A673 (cell line): ENCODE measurements at regions not wholly inside any gene's neighbourhood (a gene's known extent, or its start where the extent isn't known, plus 50 kb on each side); places are given as distances from the start of the nearest gene placed in this dataset.

Source experiments
- BruUV-seq: library from RNA; stranded (reverse); fragments of 400-500 nt; replicated peaks from 2 replicates; lab custom pipeline; 2021; lab: Mats Ljungman, UMichigan
- CTCF ChIA-PET: fragments of 300-600 bp; sonication (Branson Sonifier 250); formaldehyde crosslinking; loops from one replicate; lab custom pipeline; 2022; ENCODE audit warnings: antibody characterized with exemption; lab: Charles Lee
- POLR2A ChIA-PET: fragments of 300-600 bp; sonication (Branson Sonifier 250); formaldehyde crosslinking; loops from one replicate; lab custom pipeline; 2022; ENCODE audit warnings: antibody characterized with exemption; ENCODE audit not compliant: low non-redundant PET; lab: Charles Lee
- DNase-seq: peaks from one replicate; pipeline ENCODE4 v3.0.0-alpha.2; 2015; ENCODE audit warnings: low spot score
- H3K27ac ChIP-seq: fragments of 200-600 bp; sonication (generic); 2 replicates; pipeline ENCODE4 v1.5.1; 2016; ENCODE audit warnings: mixed run types, low read depth, mild to moderate bottlenecking, mixed read lengths, antibody characterized with exemption, low read length; ENCODE audit not compliant: poor library complexity, severe bottlenecking
- H3K27me3 ChIP-seq: fragments of 200-600 bp; sonication (generic); replicated peaks from 2 replicates; pipeline ENCODE4 v1.6.1; 2017; ENCODE audit warnings: mixed run types, low read depth, mild to moderate bottlenecking, mixed read lengths, antibody characterized with exemption, low read length; ENCODE audit not compliant: insufficient read depth, poor library complexity
- H3K36me3 ChIP-seq: fragments of 200-600 bp; sonication (generic); 2 replicates; pipeline ENCODE4 v1.6.1; 2016; ENCODE audit warnings: mixed run types, mild to moderate bottlenecking, mixed read lengths, antibody characterized with exemption, low read length; ENCODE audit not compliant: insufficient read depth, poor library complexity, severe bottlenecking
- H3K4me1 ChIP-seq: fragments of 200-600 bp; sonication (generic); 2 replicates; pipeline ENCODE4 v1.6.1; 2017; ENCODE audit warnings: mixed run types, mild to moderate bottlenecking, mixed read lengths, antibody characterized with exemption, low read length; ENCODE audit not compliant: insufficient read depth, poor library complexity, severe bottlenecking
- H3K4me3 ChIP-seq: fragments of 200-600 bp; sonication (generic); 2 replicates; pipeline ENCODE4 v1.5.1; 2016; ENCODE audit warnings: low read depth, mixed run types, mild to moderate bottlenecking, mixed read lengths, low read length; ENCODE audit not compliant: poor library complexity, severe bottlenecking
- H3K9me3 ChIP-seq: fragments of 200-600 bp; sonication (generic); 2 replicates; pipeline ENCODE4 v1.6.1; 2016; ENCODE audit warnings: mixed run types, low read depth, mild to moderate bottlenecking, mixed read lengths, antibody characterized with exemption, low read length; ENCODE audit not compliant: poor library complexity, severe bottlenecking
- EZH2 ChIP-seq: fragments of 200-600 bp; sonication (generic); IDR thresholded peaks from 2 replicates; pipeline ENCODE4 v1.6.1; 2017; ENCODE audit warnings: borderline replicate concordance, low read depth, mild to moderate bottlenecking, mixed read lengths, antibody characterized with exemption, low read length; ENCODE audit not compliant: poor library complexity, severe bottlenecking
- intact Hi-C: fragments of 100-400 bp; cut with micrococcal nuclease; formaldehyde crosslinking; loops from one replicate; pipeline ENCODE4 v1.10.0; 2022; ENCODE audit not compliant: unreplicated experiment
- TF ChIP-seq, protein P1 (sequence below): fragments of 300-800, 200-600 bp; sonication (generic); conservative IDR thresholded peaks from 2 replicates; pipeline ENCODE4 v1.5.1; 2017; ENCODE audit warnings: low read depth, mild to moderate bottlenecking, antibody characterized with exemption, low read length, moderate library complexity, mixed read lengths

DNA sequence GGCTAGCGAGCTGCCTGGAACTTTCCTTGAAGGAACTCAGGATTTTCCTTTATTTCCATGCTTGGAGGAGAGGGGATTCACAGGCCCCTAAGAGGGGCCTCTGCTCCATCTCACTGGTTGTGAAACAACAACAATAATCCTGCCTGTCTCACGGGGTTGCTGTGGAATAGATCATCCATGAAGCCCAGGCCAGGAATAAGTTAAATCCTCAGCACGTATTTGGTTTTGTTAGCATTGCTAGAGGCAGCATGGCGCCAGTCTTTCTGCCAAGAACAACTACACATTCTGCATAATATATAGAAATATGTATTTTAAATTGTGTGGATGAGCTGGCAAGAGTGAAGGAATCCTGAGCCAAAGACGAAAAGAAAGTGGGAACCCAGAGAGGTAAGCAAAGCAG lies 80.8 kb upstream of the L3MBTL4 start:
- no peak for TF ChIP-seq EZH2
- ChIA-PET POLR2A (no interaction called here), CTCF (no interaction called here)

DNA sequence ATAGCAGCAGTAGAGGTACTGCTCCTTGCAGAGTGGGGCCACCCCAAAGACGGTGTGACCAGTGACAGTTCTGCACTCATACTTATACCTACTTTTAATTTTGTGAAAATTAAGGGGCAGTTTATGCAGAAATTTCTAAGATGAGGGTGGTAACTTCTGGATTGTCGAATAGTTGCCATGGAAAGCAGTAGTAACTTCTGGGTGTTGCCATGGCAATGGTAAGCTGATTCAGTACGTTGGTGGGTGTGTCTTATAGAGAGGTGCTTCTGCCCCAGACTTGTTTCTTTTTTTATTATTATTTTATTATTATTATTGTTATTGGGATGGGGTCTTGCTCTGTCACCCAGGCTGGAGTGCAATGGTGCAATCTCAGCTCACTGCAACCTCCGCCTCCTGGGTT lies 82.8 kb upstream of the L3MBTL4 start:
- no peak overlapping the region for H3K27ac ChIP-seq
- no peaks in the 10 kb centered on the region for H3K4me1 ChIP-seq
- no peak overlapping the region for H3K4me3 ChIP-seq
- no peaks in the 10 kb centered on the region for H3K36me3 ChIP-seq
- ChIA-PET CTCF (no interaction called here), POLR2A (no interaction called here)
- no peaks in the 10 kb centered on the region for H3K27me3 ChIP-seq
- intact Hi-C loops = no loop called here
- H3K9me3 ChIP-seq = peaks cover 23% of the 10 kb centered on the region
- TF ChIP-seq EZH2 = no peak
- TF ChIP-seq, protein P1, sequence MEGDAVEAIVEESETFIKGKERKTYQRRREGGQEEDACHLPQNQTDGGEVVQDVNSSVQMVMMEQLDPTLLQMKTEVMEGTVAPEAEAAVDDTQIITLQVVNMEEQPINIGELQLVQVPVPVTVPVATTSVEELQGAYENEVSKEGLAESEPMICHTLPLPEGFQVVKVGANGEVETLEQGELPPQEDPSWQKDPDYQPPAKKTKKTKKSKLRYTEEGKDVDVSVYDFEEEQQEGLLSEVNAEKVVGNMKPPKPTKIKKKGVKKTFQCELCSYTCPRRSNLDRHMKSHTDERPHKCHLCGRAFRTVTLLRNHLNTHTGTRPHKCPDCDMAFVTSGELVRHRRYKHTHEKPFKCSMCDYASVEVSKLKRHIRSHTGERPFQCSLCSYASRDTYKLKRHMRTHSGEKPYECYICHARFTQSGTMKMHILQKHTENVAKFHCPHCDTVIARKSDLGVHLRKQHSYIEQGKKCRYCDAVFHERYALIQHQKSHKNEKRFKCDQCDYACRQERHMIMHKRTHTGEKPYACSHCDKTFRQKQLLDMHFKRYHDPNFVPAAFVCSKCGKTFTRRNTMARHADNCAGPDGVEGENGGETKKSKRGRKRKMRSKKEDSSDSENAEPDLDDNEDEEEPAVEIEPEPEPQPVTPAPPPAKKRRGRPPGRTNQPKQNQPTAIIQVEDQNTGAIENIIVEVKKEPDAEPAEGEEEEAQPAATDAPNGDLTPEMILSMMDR = no peak
- DNase-seq = no peak
- no TSS peak for BruUV-seq

More for the DNA sequence above, 80.8 kb upstream of the L3MBTL4 start:
- Histone ChIP-seq H3K27me3 (no peaks in the 10 kb centered on the region), H3K9me3 (peaks cover 21% of the 10 kb centered on the region), H3K4me1 (no peaks in the 10 kb centered on the region), H3K27ac (no peak overlapping the region), H3K4me3 (no peak overlapping the region), H3K36me3 (no peaks in the 10 kb centered on the region)
- intact Hi-C loops = no loop called here
- DNase-seq = no peak
- BruUV-seq = no TSS peak

DNA sequence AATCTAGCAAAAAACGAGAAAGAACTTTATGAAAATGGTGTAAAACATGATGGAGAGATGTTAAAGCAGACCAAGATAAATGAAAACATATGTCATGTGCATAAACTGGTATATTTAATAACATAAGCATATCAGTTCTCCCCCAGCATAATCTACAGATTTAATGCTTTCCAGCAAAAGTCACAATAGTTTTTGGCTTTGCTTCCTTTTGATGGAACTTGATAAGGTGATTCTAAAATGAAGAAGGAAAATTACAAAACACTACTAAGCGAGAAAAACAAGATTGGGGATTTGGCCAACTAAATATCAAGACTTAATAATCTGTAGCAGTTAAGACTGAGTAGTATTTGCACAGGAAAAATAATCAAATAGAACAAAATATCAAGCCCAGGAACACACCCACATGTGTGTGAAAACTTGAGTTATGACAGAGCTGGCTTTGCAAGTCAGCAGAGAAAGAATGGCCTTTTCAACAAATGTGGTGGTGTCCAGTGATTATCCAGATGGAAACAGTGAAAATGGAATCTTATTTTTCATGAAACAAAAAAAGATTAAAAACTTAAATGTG lies 83.7 kb upstream of the L3MBTL4 start:
- intact Hi-C loops = no loop called here
- TF ChIP-seq, protein P1 = no peak
- TF ChIP-seq EZH2 = no peak
- DNase-seq = no peak
- Histone ChIP-seq H3K4me1 (no peaks in the 10 kb centered on the region), H3K9me3 (peaks cover 26% of the 10 kb centered on the region), H3K27ac (no peak overlapping the region), H3K27me3 (no peaks in the 10 kb centered on the region), H3K4me3 (no peak overlapping the region), H3K36me3 (no peaks in the 10 kb centered on the region)
- ChIA-PET CTCF (no interaction called here), POLR2A (no interaction called here)
- BruUV-seq = no TSS peak
